K562 (cell line): ENCODE measurements at regions not wholly inside any gene's neighbourhood (a gene's known extent, or its start where the extent isn't known, plus 50 kb on each side); places are given as distances from the start of the nearest gene placed in this dataset.

Source experiments
- ATAC-seq: fragments of 200-7000 bp; cut with Tn5 transposase; 3 replicates; pipeline ENCODE4 v1.9.1; 2020; ENCODE audit warnings: moderate library complexity
- BruUV-seq: library from RNA; stranded (reverse); fragments of 400-500 nt; replicated peaks from 2 replicates; lab custom pipeline; 2021; lab: Mats Ljungman, UMichigan
- CTCF ChIA-PET: fragments of 300-600 bp; formaldehyde crosslinking; extraction: SDS; loops from one replicate; lab custom pipeline; 2021; ENCODE audit warnings: low intra/inter-chr PET ratio; lab: Yijun Ruan, JAX
- POLR2A ChIA-PET: fragments of 300-600, 350-650 bp; sonication (Branson Sonifier 250); formaldehyde crosslinking; extraction: SDS; loops from one replicate; lab custom pipeline; 2021; ENCODE audit warnings: antibody characterized with exemption, inconsistent platforms; lab: Yijun Ruan, JAX
- DNase-seq, 4 experiments: peaks; one replicate each; pipeline versions ENCODE4 v3.0.0 to v3.0.0-alpha.2; 2011 to 2018; ENCODE audit warnings: low spot score in 3 of 4, mixed read lengths in 3 of 4; ENCODE audit errors: extremely low read depth in 1 of 4
- FAIRE-seq: peaks from 2 replicates; lab custom pipeline; 2011; peaks lifted over from hg19 to GRCh38; lab: Jason Lieb, UNC
- H2AFZ ChIP-seq: 2 replicates; pipeline ENCODE4 v1.6.0; 2011; ENCODE audit warnings: low read depth, low read length, control low read depth, inconsistent platforms
- H3K27ac ChIP-seq: fragments of 200-600 bp; 3 replicates; pipeline ENCODE4 v1.8.0; 2011; ENCODE audit warnings: low read depth, mild to moderate bottlenecking, control low read depth, inconsistent platforms, low read length, moderate library complexity, mixed read lengths; ENCODE audit errors: extremely low read depth
- H3K27me3 ChIP-seq, 2 experiments: fragments of 300-600 bp in 1 of 2; 2 replicates in 1 of 2; 3 replicates in 1 of 2; pipeline versions ENCODE4 v1.6.0 to v1.8.0; 2011; ENCODE audit warnings: inconsistent platforms in 2 of 2, low read length in 2 of 2, mild to moderate bottlenecking in 1 of 2, mixed read lengths in 1 of 2, moderate library complexity in 1 of 2; ENCODE audit not compliant: control insufficient read depth in 2 of 2, insufficient read depth in 2 of 2
- H3K36me3 ChIP-seq: fragments of 300-600 bp; 3 replicates; pipeline ENCODE4 v1.8.0; 2011; ENCODE audit warnings: mild to moderate bottlenecking, low read length, inconsistent platforms; ENCODE audit not compliant: control insufficient read depth, insufficient read depth
- H3K4me1 ChIP-seq, 2 experiments: fragments of 200-600 bp in 1 of 2; replicated peaks in 1 of 2; 2 replicates in 1 of 2; 3 replicates in 1 of 2; pipeline versions ENCODE4 v1.5.1 to v1.8.0; 2011; ENCODE audit warnings: inconsistent platforms in 2 of 2, low read length in 2 of 2, mild to moderate bottlenecking in 1 of 2, mixed read lengths in 1 of 2, moderate library complexity in 1 of 2; ENCODE audit not compliant: control insufficient read depth in 2 of 2, insufficient read depth in 2 of 2
- H3K4me2 ChIP-seq: 2 replicates; pipeline ENCODE4 v1.6.1; 2011; ENCODE audit warnings: low read length, control low read depth, inconsistent platforms, mixed read lengths; ENCODE audit not compliant: insufficient read depth
- H3K4me3 ChIP-seq: fragments of 200-600 bp; sonication (generic), shearing (Covaris generic); 2 replicates; pipeline ENCODE4 v1.5.1; 2016; ENCODE audit warnings: control low read depth, inconsistent platforms
- H3K79me2 ChIP-seq: fragments of 200-600 bp; 3 replicates; pipeline ENCODE4 v1.8.0; 2011; ENCODE audit warnings: low read length, inconsistent platforms; ENCODE audit not compliant: control insufficient read depth, insufficient read depth
- H3K9ac ChIP-seq, 2 experiments: 2 replicates each; pipeline versions ENCODE4 v1.6.0 to v1.6.1; 2011; ENCODE audit warnings: low read depth in 2 of 2, low read length in 2 of 2, control low read depth in 1 of 2, inconsistent platforms in 1 of 2, mild to moderate bottlenecking in 1 of 2, mixed read lengths in 1 of 2; ENCODE audit not compliant: insufficient read depth in 1 of 2
- H3K9me1 ChIP-seq: one replicate; pipeline ENCODE4 v1.6.0; 2011; ENCODE audit warnings: inconsistent platforms, mild to moderate bottlenecking, low read length, moderate library complexity; ENCODE audit not compliant: control insufficient read depth, insufficient read depth
- H3K9me3 ChIP-seq: replicated peaks from 2 replicates; pipeline ENCODE4 v1.5.1; 2011; ENCODE audit warnings: low read depth, low read length, inconsistent platforms; ENCODE audit not compliant: control insufficient read depth, insufficient read depth
- H4K20me1 ChIP-seq: replicated peaks from 2 replicates; pipeline ENCODE4 v1.6.1; 2011; ENCODE audit warnings: low read length, inconsistent platforms, mixed read lengths; ENCODE audit not compliant: control insufficient read depth, insufficient read depth
- ATF7 ChIP-seq: fragments of 450-650 bp; IDR thresholded peaks from 2 replicates; pipeline ENCODE4 v1.7.1; 2014; ENCODE audit warnings: mild to moderate bottlenecking, moderate library complexity
- EHMT2 ChIP-seq: fragments of 450-650 bp; IDR thresholded peaks from 2 replicates; pipeline ENCODE4 v1.6.1; 2018; ENCODE audit warnings: antibody characterized with exemption
- FOXK2 ChIP-seq, 2 experiments: fragments of 450-650 bp; IDR thresholded peaks in 1 of 2; conservative IDR thresholded peaks in 1 of 2; 2 replicates each; pipeline ENCODE4 v1.6.1; 2016; ENCODE audit warnings: low read depth in 2 of 2, mild to moderate bottlenecking in 1 of 2
- HOXB6 ChIP-seq: fragments of 250-450 bp; sonication (Bioruptor Pico); IDR thresholded peaks from 2 replicates; pipeline ENCODE4 v1.5.1; 2022; ENCODE audit warnings: mild to moderate bottlenecking, borderline replicate concordance
- KAT7 ChIP-seq: sonication (generic); formaldehyde crosslinking; IDR thresholded peaks from 2 replicates; pipeline ENCODE4 v1.8.0; 2022; ENCODE audit warnings: missing genetic modification reagents, mild to moderate bottlenecking, borderline replicate concordance
- MXD1 ChIP-seq: fragments of 250-450 bp; sonication (Bioruptor Pico); IDR thresholded peaks from 2 replicates; pipeline ENCODE4 v1.8.0; 2021; ENCODE audit warnings: borderline replicate concordance, mild to moderate bottlenecking, moderate library complexity; ENCODE audit not compliant: poor library complexity, severe bottlenecking
- TCF7 ChIP-seq: sonication (generic); IDR thresholded peaks from 2 replicates; pipeline ENCODE4 v1.6.1; 2016; ENCODE audit warnings: antibody characterized with exemption, borderline replicate concordance
- TCF7L2 ChIP-seq: fragments of 150-350 bp; IDR thresholded peaks from 2 replicates; pipeline ENCODE4 v1.6.1; 2016; ENCODE audit warnings: low read depth, mild to moderate bottlenecking, low read length, moderate library complexity
- ZC3H11A ChIP-seq: IDR thresholded peaks from 2 replicates; pipeline ENCODE4 v1.6.1; 2012; ENCODE audit warnings: low read depth, low read length, improper control_type of control experiment
- WGBS: fragments of 100-300 bp; shearing (Covaris generic); methylation state at CpG from one replicate; pipeline ENCODE4 v1.1.6; 2016; ENCODE audit warnings: low coverage, mixed read lengths; ENCODE audit not compliant: insufficient coverage; ENCODE audit errors: missing lambda C conversion rate; 5-methylcytosine and 5-hydroxymethylcytosine counted together
- in situ Hi-C: fragments of 300-500 bp; cut with MboI; formaldehyde crosslinking; loops from 4 replicates; pipeline ENCODE4 v1.15.0; 2018; ENCODE audit warnings: inconsistent platforms, mixed read lengths
- intact Hi-C: fragments of 100-400 bp; cut with micrococcal nuclease; formaldehyde crosslinking; loops from 2 replicates; pipeline ENCODE4 v1.14.2; 2022
- TF ChIP-seq, protein P1 (sequence below): fragments of 450-650 bp; IDR thresholded peaks from 2 replicates; pipeline ENCODE4 v1.6.1; 2016; ENCODE audit warnings: mild to moderate bottlenecking
- TF ChIP-seq, protein P2 (sequence below): fragments of 450-650 bp; formaldehyde crosslinking; IDR thresholded peaks from 2 replicates; pipeline ENCODE4 v1.4.0; 2022; ENCODE audit warnings: mild to moderate bottlenecking, moderate library complexity
- TF ChIP-seq, protein P3 (sequence below): fragments of 250-450 bp; sonication (Bioruptor Pico); IDR thresholded peaks from 2 replicates; pipeline ENCODE4 v1.5.0; 2020; ENCODE audit warnings: mild to moderate bottlenecking, borderline replicate concordance

- Histone ChIP-seq H3K27ac (no peak overlapping the region), H3K4me1 (no peaks in the 10 kb centered on the region), H3K9me3 (no peaks in the 10 kb centered on the region), H4K20me1 (no peaks in the 10 kb centered on the region), H3K27me3 (no peaks in the 10 kb centered on the region), H3K9me1 (no peaks in the 10 kb centered on the region), H3K36me3 (no peaks in the 10 kb centered on the region)
- no peak for FAIRE-seq
- intact Hi-C loops, result no loop called here
- WGBS, result 0% methylated on average over 1 of the region's 1 CpG
- ATAC-seq, result no peak
- no peak for DNase-seq
- TF ChIP-seq ATF7 (no peak), KAT7 (CRISPR knock-in tag) (no peak), EHMT2 (no peak), HOXB6 (CRISPR knock-in tag) (no peak), FOXK2 (conservative IDR thresholded peaks at IDR 0.05 in 1 of 2, IDR thresholded peaks at IDR 0.05 in 1 of 2; ENCODE audit: low read depth in 2 of 2) (no peak), TCF7L2 (no peak), TCF7 (no peak), MXD1 (CRISPR knock-in tag) (no peak), ZC3H11A (no peak)
- TF ChIP-seq, protein P1, sequence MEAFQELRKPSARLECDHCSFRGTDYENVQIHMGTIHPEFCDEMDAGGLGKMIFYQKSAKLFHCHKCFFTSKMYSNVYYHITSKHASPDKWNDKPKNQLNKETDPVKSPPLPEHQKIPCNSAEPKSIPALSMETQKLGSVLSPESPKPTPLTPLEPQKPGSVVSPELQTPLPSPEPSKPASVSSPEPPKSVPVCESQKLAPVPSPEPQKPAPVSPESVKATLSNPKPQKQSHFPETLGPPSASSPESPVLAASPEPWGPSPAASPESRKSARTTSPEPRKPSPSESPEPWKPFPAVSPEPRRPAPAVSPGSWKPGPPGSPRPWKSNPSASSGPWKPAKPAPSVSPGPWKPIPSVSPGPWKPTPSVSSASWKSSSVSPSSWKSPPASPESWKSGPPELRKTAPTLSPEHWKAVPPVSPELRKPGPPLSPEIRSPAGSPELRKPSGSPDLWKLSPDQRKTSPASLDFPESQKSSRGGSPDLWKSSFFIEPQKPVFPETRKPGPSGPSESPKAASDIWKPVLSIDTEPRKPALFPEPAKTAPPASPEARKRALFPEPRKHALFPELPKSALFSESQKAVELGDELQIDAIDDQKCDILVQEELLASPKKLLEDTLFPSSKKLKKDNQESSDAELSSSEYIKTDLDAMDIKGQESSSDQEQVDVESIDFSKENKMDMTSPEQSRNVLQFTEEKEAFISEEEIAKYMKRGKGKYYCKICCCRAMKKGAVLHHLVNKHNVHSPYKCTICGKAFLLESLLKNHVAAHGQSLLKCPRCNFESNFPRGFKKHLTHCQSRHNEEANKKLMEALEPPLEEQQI, result no peak
- TF ChIP-seq, protein P2, sequence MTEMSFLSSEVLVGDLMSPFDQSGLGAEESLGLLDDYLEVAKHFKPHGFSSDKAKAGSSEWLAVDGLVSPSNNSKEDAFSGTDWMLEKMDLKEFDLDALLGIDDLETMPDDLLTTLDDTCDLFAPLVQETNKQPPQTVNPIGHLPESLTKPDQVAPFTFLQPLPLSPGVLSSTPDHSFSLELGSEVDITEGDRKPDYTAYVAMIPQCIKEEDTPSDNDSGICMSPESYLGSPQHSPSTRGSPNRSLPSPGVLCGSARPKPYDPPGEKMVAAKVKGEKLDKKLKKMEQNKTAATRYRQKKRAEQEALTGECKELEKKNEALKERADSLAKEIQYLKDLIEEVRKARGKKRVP, result no peak
- TF ChIP-seq, protein P3, sequence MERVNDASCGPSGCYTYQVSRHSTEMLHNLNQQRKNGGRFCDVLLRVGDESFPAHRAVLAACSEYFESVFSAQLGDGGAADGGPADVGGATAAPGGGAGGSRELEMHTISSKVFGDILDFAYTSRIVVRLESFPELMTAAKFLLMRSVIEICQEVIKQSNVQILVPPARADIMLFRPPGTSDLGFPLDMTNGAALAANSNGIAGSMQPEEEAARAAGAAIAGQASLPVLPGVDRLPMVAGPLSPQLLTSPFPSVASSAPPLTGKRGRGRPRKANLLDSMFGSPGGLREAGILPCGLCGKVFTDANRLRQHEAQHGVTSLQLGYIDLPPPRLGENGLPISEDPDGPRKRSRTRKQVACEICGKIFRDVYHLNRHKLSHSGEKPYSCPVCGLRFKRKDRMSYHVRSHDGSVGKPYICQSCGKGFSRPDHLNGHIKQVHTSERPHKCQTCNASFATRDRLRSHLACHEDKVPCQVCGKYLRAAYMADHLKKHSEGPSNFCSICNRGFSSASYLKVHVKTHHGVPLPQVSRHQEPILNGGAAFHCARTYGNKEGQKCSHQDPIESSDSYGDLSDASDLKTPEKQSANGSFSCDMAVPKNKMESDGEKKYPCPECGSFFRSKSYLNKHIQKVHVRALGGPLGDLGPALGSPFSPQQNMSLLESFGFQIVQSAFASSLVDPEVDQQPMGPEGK (CRISPR knock-in tag), result no peak
- TF ChIP-seq, all 486 proteins: peak for 0
- Histone ChIP-seq H3K4me3 (no peak overlapping the region), H3K9ac (no peak overlapping the region), H3K4me2 (no peak overlapping the region), H2AFZ (no peak overlapping the region), H3K79me2 (no peaks in the 10 kb centered on the region)
- BruUV-seq, result no TSS peak
- ChIA-PET CTCF (no interaction called here), POLR2A (no interaction called here)
- in situ Hi-C loops, result no loop called here
Measured at GRCh38 chr4:13921805-13922204, 294.3 kb upstream of the BOD1L1 start.
